ENCODE measurements at regions not wholly inside any gene's neighbourhood (a gene's known extent, or its start where the extent isn't known, plus 50 kb on each side); places are given as distances from the start of the nearest gene placed in this dataset.

DNA sequence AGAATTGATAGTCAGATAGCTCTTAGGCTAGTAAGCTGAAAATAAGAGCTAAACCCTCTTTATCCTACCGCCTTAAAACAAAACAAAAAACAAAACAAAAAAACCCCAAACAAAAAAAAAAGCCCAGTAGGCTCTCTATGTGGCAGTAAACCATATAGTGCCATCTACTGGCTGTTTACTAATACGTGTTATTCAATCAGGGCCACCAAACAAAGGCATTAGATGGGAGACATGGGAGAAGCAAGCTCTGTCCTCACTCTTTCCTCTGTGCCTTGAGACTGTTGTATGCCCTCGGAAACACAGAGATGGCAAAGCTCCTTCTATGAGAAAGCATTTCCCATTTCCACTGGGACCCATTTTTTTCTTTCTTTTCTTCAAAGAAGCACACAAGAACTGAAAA lies 148.8 kb upstream of the MID1 start:
- Histone ChIP-seq H3K9me3 (ENCODE audit: insufficient read depth, low read depth, low read length) (no peaks in the 10 kb centered on the region), H2AK5ac (ENCODE audit: low read length) (no peak overlapping the region), H3K79me1 (ENCODE audit: low read length) (no peaks in the 10 kb centered on the region), H3K4me2 (ENCODE audit: low read length) (peak overlapping the region; percentile 23), H2BK12ac (ENCODE audit: low read length) (no peak overlapping the region), H3K27ac (ENCODE audit: low read depth, low read length) (no peak overlapping the region), H3K79me2 (ENCODE audit: control insufficient read depth, insufficient read depth, low read length, poor library complexity) (no peaks in the 10 kb centered on the region), H3K18ac (ENCODE audit: low read length) (no peak overlapping the region), H3K4ac (ENCODE audit: low read depth, low read length) (no peak overlapping the region), H3K9ac (ENCODE audit: low read length) (no peak overlapping the region), H2BK120ac (ENCODE audit: insufficient read depth, low read length, poor library complexity) (no peak overlapping the region), H4K12ac (ENCODE audit: low read depth, low read length) (no peak overlapping the region), H3K23ac (ENCODE audit: low read length) (no peak overlapping the region), H3K27me3 (ENCODE audit: insufficient read depth, low read length) (no peaks in the 10 kb centered on the region), H3K4me3 (ENCODE audit: low read depth, low read length) (no peak overlapping the region), H2BK5ac (ENCODE audit: low read depth, low read length, poor library complexity) (no peak overlapping the region), H3K4me1 (ENCODE audit: control insufficient read depth in 1 of 2, insufficient read depth in 2 of 2, low read length in 2 of 2) (peaks cover 0 to 4% of the 10 kb centered on the region in 2 experiments), H4K91ac (ENCODE audit: low read depth, low read length) (no peak overlapping the region), H4K8ac (ENCODE audit: low read depth, low read length) (peak overlapping the region; percentile 54), H3K14ac (ENCODE audit: low read length) (no peak overlapping the region), H2AFZ (ENCODE audit: insufficient read depth, low read length, poor library complexity) (no peak overlapping the region), H3K36me3 (ENCODE audit: control insufficient read depth in 1 of 2, insufficient read depth in 2 of 2, low read length in 2 of 2) (no peaks in the 10 kb centered on the region)
- DNase-seq = peak in 1 of 2 donors; percentile 60
- no CpG with 5 or more reads among the region's 3 CpGs for WGBS (ENCODE audit: extremely low coverage, insufficient coverage, insufficient read length)

DNA sequence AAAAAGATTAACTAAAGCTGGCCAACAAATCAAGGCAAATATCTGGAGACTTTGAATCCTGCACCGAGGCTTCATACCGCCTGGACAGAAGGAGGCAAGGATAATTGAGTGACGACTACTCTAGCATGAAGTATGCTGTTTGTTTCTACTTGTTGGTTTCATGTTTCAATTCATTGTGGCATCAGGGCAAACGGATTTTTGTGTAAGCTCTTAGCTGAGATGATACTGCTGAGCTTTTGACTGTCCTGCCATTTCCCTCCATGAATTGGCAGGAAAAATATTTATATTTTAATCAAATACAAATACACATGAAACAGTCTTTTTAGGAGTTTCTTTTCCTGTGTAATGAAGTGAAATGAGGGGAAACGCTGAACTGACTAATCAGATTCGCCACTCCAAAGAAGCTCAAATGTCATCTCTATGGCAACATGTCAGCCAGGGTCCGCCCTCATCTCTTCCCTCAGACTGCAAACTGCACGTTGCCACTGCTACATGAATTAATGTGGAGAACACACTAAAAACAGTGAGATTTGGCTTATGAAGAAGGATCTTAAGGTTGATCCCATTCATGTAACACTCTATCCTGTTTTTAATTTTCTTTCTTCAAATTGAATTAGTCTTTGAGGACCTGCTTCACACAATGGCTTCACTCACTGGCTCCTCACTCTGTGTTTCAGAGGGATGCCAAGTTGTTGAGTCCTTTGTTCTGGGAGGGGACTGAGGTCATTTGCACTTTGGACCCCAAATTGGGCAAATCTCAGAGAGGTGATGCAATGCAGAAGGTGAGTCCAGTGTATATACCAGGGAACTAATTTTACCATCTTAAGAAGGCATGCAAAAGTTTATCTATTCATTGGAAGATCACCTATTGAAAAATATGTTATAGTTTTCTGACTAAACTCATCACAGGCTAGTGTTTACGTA lies 149.6 kb upstream of the MID1 start:
- Histone ChIP-seq H3K4me1 (ENCODE audit: control insufficient read depth in 1 of 2, insufficient read depth in 2 of 2, low read length in 2 of 2) (peaks cover 0 to 4% of the 10 kb centered on the region in 2 experiments), H4K12ac (ENCODE audit: low read depth, low read length) (no peak overlapping the region), H4K8ac (ENCODE audit: low read depth, low read length) (no peak overlapping the region), H2BK120ac (ENCODE audit: insufficient read depth, low read length, poor library complexity) (no peak overlapping the region), H2BK12ac (ENCODE audit: low read length) (no peak overlapping the region), H2AFZ (ENCODE audit: insufficient read depth, low read length, poor library complexity) (no peak overlapping the region), H4K91ac (ENCODE audit: low read depth, low read length) (no peak overlapping the region), H2AK5ac (ENCODE audit: low read length) (no peak overlapping the region), H3K9ac (ENCODE audit: low read length) (no peak overlapping the region), H3K36me3 (ENCODE audit: control insufficient read depth in 1 of 2, insufficient read depth in 2 of 2, low read length in 2 of 2) (no peaks in the 10 kb centered on the region), H3K4me2 (ENCODE audit: low read length) (no peak overlapping the region), H2BK5ac (ENCODE audit: low read depth, low read length, poor library complexity) (no peak overlapping the region), H3K27ac (ENCODE audit: low read depth, low read length) (no peak overlapping the region), H3K18ac (ENCODE audit: low read length) (no peak overlapping the region), H3K4ac (ENCODE audit: low read depth, low read length) (no peak overlapping the region), H3K23ac (ENCODE audit: low read length) (no peak overlapping the region), H3K79me2 (ENCODE audit: control insufficient read depth, insufficient read depth, low read length, poor library complexity) (no peaks in the 10 kb centered on the region), H3K27me3 (ENCODE audit: insufficient read depth, low read length) (no peaks in the 10 kb centered on the region), H3K9me3 (ENCODE audit: insufficient read depth, low read depth, low read length) (no peaks in the 10 kb centered on the region), H3K4me3 (ENCODE audit: low read depth, low read length) (no peak overlapping the region), H3K79me1 (ENCODE audit: low read length) (no peaks in the 10 kb centered on the region), H3K14ac (ENCODE audit: low read length) (no peak overlapping the region)
- no CpG with 5 or more reads among the region's 9 CpGs for WGBS (ENCODE audit: extremely low coverage, insufficient coverage, insufficient read length)
- no peak for DNase-seq

DNA sequence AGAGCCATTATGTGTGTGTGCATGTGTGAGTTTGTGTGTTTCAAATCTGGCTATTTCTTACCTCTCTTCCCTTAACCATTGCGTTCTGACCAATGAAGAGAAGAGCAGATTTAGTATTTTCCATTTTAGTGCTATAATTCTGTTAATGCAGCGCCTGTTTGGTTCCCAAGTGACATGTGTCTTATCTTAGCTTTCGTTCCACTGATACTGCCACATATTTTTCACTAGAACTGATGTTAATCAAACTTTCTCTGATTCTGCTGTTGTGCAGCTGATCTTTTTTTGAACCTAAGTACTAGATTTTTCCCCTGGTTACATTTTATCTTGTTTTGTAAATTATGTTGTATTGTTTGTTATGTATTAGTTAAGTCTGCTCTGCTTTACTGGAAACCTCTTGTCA lies 152.9 kb upstream of the MID1 start:
- H3K4me3 ChIP-seq (ENCODE audit: low read depth, low read length) = no peak overlapping the region
- no peak overlapping the region for H4K8ac ChIP-seq (ENCODE audit: low read depth, low read length)
- no peak overlapping the region for H3K27ac ChIP-seq (ENCODE audit: low read depth, low read length)
- DNase-seq = no peak
- no peak overlapping the region for H3K9ac ChIP-seq (ENCODE audit: low read length)
- no peak overlapping the region for H2AK5ac ChIP-seq (ENCODE audit: low read length)
- H2BK120ac ChIP-seq (ENCODE audit: insufficient read depth, low read length, poor library complexity) = no peak overlapping the region
- no peak overlapping the region for H3K14ac ChIP-seq (ENCODE audit: low read length)
- no peak overlapping the region for H2BK12ac ChIP-seq (ENCODE audit: low read length)
- H3K4ac ChIP-seq (ENCODE audit: low read depth, low read length) = no peak overlapping the region
- no peak overlapping the region for H2BK5ac ChIP-seq (ENCODE audit: low read depth, low read length, poor library complexity)
- peaks cover 0 to 4% of the 10 kb centered on the region in 2 experiments for H3K4me1 ChIP-seq (ENCODE audit: control insufficient read depth in 1 of 2, insufficient read depth in 2 of 2, low read length in 2 of 2)
- no peak overlapping the region for H3K4me2 ChIP-seq (ENCODE audit: low read length)
- H3K79me1 ChIP-seq (ENCODE audit: low read length) = no peaks in the 10 kb centered on the region
- no peak overlapping the region for H2AFZ ChIP-seq (ENCODE audit: insufficient read depth, low read length, poor library complexity)
- H3K79me2 ChIP-seq (ENCODE audit: control insufficient read depth, insufficient read depth, low read length, poor library complexity) = no peaks in the 10 kb centered on the region
- H3K36me3 ChIP-seq (ENCODE audit: control insufficient read depth in 1 of 2, insufficient read depth in 2 of 2, low read length in 2 of 2) = no peaks in the 10 kb centered on the region
- no peak overlapping the region for H4K91ac ChIP-seq (ENCODE audit: low read depth, low read length)
- no peak overlapping the region for H4K12ac ChIP-seq (ENCODE audit: low read depth, low read length)
- no peak overlapping the region for H3K23ac ChIP-seq (ENCODE audit: low read length)
- no peaks in the 10 kb centered on the region for H3K27me3 ChIP-seq (ENCODE audit: insufficient read depth, low read length)
- H3K18ac ChIP-seq (ENCODE audit: low read length) = no peak overlapping the region
- WGBS (ENCODE audit: extremely low coverage, insufficient coverage, insufficient read length) = no CpG with 5 or more reads among the region's 3 CpGs
- H3K9me3 ChIP-seq (ENCODE audit: insufficient read depth, low read depth, low read length) = no peaks in the 10 kb centered on the region

DNA sequence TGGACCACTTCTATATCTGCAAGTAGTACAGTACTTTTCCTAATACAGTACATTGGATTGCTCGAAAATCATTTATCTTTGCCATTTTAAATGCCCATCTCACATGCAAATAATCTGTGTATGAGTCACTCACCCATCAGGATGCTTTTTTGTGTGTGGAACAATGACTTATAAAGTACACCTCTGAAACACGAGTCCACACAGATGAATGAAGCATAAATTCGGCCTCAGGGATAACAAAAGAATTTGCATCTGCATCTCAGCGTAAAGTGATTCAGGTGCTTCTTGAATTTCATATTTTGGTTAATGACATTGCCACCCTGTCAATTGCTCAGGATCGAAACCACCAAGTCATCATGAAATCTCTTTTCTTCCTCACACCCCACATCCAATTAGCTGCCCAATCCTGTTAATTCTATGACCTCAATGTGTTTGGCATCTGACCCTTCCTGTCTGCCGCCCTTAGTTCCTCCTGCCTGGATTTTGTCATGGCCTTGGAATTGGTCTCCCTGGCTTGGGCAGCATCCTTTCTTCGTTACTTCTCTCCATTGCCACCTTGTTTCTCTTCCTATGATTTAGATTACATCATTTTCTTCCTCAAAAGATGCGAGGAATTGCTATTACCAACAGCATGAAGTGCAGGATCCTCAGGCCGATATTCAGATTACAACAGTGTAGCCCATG lies 161.6 kb upstream of the MID1 start:
- Histone ChIP-seq H3K4ac (ENCODE audit: low read depth, low read length) (no peak overlapping the region), H3K4me3 (ENCODE audit: low read depth, low read length) (no peak overlapping the region), H3K9me3 (ENCODE audit: insufficient read depth, low read depth, low read length) (no peaks in the 10 kb centered on the region), H3K14ac (ENCODE audit: low read length) (no peak overlapping the region), H4K91ac (ENCODE audit: low read depth, low read length) (no peak overlapping the region), H3K79me1 (ENCODE audit: low read length) (no peaks in the 10 kb centered on the region), H3K4me1 (ENCODE audit: control insufficient read depth in 1 of 2, insufficient read depth in 2 of 2, low read length in 2 of 2) (peaks cover 0 to 5% of the 10 kb centered on the region in 2 experiments), H3K27me3 (ENCODE audit: insufficient read depth, low read length) (no peaks in the 10 kb centered on the region), H2BK5ac (ENCODE audit: low read depth, low read length, poor library complexity) (no peak overlapping the region), H3K27ac (ENCODE audit: low read depth, low read length) (no peak overlapping the region), H2BK120ac (ENCODE audit: insufficient read depth, low read length, poor library complexity) (no peak overlapping the region), H2AK5ac (ENCODE audit: low read length) (no peak overlapping the region), H4K8ac (ENCODE audit: low read depth, low read length) (no peak overlapping the region), H3K79me2 (ENCODE audit: control insufficient read depth, insufficient read depth, low read length, poor library complexity) (no peaks in the 10 kb centered on the region), H4K12ac (ENCODE audit: low read depth, low read length) (no peak overlapping the region), H2AFZ (ENCODE audit: insufficient read depth, low read length, poor library complexity) (no peak overlapping the region), H2BK12ac (ENCODE audit: low read length) (no peak overlapping the region), H3K9ac (ENCODE audit: low read length) (no peak overlapping the region), H3K23ac (ENCODE audit: low read length) (no peak overlapping the region), H3K4me2 (ENCODE audit: low read length) (no peak overlapping the region), H3K18ac (ENCODE audit: low read length) (no peak overlapping the region), H3K36me3 (ENCODE audit: control insufficient read depth in 1 of 2, insufficient read depth in 2 of 2, low read length in 2 of 2) (no peaks in the 10 kb centered on the region)
- no CpG with 5 or more reads among the region's 9 CpGs for WGBS (ENCODE audit: extremely low coverage, insufficient coverage, insufficient read length)
- DNase-seq = peak; percentile 10 to 61

All from trophoblast cell (in vitro differentiated cells and primary cell).